Inflammatory macrophage (primary cell): ENCODE measurements at regions not wholly inside any gene's neighbourhood (a gene's known extent, or its start where the extent isn't known, plus 50 kb on each side); places are given as distances from the start of the nearest gene placed in this dataset.
"Not testable (repeated sequence)": the region's sequence is repeated elsewhere in the genome, so short reads cannot be mapped to it uniquely, and the experiment has no call there.

Experiments used
- DNase-seq, 2 donors: peaks; one replicate each; pipeline ENCODE4 v3.0.0-alpha.2; 2020 to 2022

DNA sequence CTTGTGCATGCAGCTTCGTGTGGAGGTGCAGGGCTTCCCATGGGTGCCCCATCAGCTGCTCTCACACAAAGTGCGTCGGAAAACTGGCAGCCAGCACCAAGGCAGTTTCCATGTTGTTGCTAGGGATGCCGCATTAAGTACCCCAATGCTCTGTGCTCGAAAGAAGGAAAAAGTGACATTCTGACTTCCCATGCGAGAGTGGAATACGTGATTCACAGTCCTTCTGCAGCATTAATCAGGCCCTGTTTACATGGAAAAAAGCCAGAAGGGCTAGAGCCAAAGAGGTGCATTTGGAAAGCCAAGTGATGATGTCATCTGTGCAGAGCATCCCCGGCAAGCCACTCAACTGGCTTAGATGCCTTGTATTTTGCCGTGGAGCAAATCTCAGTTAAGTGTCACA, 258.3 kb downstream of the GATA3 start:
- no peak for DNase-seq

- no peak for DNase-seq
These were observed 260.0 kb downstream of the GATA3 start for GRCh38 chr10:8314486-8314885.

DNA sequence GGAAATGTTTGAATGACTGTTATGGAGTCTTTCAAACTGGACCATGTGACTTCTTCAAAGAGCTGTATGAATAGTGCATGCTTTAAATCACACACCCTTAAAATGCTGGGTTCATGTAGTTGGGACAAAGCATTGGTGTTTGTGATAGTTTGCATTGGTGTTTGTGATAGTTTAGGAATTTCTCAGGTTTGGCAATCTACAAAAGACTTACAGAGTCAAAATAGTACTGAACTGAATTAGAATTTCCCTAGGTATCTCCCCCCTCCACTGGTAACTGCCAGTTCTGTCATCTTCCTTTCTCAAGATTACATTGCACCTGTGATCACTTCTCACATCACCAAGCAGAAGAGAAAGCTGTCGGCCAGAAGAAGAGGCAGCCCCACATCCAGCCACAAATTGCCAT, 261.1 kb downstream of the GATA3 start:
- no peak for DNase-seq

- no peak for DNase-seq
These were observed 261.8 kb downstream of the GATA3 start for GRCh38 chr10:8316284-8316683.

- DNase-seq, result not testable (repeated sequence)
These were observed 263.9 kb downstream of the GATA3 start for GRCh38 chr10:8318429-8318828.

- no peak for DNase-seq
These were observed 264.5 kb downstream of the GATA3 start for GRCh38 chr10:8318956-8319355.

DNA sequence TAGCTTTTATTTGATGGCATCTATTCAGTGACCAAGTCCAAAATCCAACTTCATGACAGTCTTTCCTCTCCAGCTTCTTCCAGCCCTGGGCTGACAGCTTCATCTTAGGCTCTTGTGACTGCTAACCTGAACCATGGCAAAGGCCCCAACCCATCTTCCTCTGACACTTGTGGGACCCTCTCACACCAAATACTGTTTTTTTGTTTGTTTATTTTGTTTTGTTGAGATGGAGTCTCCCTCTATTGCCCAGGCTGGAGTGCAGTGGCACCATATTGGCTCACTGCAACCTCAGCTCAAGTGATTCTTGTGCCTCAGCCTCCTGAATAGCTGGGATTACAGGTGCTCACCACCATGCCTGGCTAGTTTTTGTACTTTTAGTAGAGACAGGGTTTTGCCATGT, 265.2 kb downstream of the GATA3 start:
- DNase-seq, result no peak

DNA sequence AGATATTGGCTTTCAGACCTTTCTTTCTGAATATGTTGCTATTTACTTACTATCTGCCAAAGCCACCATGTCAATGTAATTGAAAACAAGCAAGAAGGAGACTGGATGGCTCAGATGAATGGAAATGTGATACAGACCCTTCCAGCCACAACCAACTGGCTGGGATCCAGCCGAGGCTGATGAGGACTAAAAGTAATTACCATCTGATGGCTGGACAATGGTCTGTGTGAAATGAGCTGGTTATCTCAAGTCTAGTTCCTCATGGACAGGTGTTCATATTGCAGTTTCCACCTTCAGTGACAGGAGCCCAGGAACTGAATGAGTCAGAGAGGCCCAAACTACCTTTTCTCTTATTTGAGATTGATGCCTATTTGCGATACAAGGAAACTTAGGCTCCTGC, 267.5 kb downstream of the GATA3 start:
- no peak for DNase-seq

DNA sequence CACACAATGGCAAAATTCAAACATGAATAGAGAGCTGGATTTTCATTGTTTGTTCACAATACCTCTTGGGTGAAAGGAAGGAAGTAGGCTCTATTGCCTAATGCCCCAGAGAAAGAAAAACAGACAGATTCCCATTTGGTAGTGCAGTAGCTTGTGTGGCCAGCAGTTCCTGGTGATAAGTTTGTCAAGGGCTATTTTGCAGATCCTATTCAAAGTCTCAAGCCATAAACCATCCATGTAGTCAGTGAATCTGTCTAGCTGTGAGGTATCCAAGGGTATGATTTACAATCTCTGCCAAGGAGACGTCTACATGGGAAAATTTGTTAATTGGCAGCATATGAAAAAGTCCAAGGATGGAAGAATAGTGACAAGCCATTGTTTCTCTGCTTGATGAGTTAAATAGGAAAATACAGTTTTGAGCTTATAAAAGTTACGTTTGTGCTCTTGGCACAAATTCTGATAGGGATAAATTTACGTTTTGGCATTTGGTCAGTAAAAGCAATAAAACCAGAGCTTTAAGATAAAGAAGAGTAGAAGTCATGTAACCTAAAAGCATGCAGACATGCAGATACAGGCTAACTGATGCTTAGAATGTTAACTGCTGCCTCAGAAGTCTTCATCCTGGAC, 269.1 kb downstream of the GATA3 start:
- no peak for DNase-seq

DNA sequence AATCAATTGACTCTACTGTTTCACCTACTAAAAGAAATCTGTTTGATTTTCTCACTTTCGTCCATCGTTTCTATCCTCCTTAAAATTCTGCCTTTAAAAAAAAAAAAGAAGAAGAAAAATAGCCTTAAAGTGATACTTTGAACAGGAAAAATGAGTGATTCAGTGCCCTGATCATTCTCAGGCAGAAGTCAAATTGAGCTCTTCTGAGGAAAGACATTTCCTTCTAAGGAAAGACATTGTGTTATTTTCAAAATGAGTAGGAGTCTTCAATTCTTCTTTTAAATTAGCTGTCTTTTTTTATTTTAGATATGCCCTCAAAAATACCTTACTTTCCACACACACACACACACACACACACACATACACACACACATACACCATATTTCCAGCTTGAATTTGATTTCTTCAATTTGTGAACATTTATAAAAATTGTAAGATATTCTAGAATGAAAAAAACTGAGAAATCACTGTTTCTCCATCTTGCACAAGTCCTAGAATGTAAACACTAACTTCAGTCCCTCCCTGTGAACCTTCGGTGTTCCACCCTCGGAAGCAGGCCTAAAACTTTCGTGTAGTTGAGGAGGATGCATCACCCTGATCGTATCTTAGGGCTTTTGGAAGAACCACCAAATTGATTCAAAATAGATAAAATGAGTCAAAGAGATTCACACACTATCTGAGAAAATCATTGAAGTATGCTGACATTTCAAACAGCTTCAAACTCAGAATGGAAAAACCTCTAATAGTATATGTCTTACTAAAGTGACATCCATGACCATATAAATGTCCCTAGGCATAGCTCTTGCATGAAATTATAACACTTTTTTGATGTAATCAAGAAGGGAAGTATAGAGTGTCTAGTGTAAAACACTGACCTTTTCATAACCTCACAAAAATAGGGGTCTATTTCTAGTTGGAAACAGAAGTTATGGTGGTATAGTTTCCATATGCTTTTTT, 270.8 kb downstream of the GATA3 start:
- DNase-seq, result no peak

GRCh38 chr10:8326396-8327139, 272.1 kb downstream of the GATA3 start:
- DNase-seq, result no peak

DNA sequence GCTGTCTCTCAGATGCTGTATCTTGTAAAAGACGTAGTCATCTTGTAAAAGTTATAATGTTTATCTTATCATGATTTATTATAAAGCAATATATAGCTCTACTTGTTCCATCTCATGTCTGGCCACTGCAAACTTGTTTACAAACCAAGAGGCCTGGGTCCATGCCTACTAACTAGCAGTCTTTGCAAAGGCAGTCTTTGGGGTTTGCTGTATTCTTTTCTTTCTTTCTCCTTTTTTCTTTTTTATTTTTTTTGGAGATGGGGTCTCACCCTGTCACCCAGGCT, 272.6 kb downstream of the GATA3 start:
- no peak for DNase-seq

GRCh38 chr10:8331387-8331786, 276.9 kb downstream of the GATA3 start:
- DNase-seq, result no peak

DNA sequence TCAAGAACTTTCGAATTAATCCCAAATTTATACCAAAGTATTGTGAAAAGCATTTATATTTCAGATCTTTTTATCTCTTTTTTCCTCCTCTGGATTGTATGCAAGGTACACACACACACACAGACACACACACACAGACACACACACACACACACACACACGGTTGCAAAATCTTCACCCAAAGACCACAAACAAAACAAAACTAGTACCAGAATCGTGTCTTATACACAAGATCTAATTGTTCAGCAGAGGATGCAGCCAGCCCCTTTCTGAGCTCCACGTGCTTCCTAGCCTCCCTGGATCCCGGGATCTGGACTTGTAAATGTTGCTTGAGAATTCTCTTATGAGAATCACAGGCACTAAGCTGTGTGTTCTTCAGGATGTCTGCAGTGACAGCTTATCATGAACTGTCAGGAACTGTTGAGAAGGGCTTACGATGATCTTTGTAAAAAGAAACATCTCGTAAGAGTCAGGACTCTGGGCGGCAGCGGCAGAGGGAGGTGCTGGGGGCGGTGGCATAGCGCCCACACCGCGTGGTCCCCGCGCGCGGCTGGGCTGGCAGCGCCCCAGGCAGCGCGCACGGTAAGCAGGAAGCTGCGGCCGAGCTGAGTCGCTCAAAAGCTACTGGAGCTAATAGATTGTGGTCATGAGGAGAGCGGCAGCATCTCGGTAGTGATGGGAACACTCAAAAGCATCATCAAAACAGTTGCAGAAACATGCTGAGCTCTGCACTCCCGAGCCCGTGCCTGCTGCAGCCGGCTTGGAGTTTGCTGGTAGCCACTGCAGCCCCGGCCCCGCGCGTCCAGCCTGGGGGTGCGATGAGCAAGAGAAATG, 277.6 kb downstream of the GATA3 start:
- DNase-seq, result peak; percentile 20 to 34

- no peak for DNase-seq
These were observed 278.2 kb downstream of the GATA3 start for GRCh38 chr10:8332730-8333111.

- DNase-seq, result no peak
These were observed 280.1 kb downstream of the GATA3 start for GRCh38 chr10:8334631-8335030.

DNA sequence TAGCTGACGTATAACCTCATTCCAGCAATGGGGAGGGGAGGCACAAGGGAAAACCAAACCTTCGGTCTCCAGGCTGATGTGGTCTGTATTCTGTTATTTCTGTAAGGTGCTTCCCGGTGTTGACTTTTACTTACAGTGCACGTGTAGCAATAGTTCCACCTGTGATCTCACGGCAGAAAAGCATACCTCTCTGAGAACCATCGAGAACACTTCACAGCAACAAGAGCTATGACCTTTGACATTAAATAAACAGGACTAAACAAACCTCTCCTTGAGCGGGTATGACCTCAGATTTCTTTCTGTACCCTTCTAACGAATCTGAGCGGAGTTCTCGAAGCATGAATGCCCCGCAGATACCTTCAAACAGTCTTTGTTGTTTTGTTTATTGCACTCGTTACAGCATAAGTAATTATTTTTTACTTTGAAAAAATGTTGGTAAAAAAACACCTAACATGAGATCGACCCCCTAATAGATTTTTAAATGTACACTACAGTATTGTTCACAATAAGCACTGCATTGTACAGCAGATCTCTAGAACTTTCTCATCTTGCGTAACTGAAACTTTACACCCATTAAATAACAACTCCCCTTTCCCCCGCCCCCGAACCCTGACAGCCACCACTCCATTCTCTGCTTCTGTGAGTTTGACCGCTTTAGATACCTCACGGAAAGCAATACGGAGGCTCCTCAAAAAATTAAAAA, 282.3 kb downstream of the GATA3 start:
- no peak for DNase-seq

GRCh38 chr10:8337332-8337651, 282.8 kb downstream of the GATA3 start:
- no peak for DNase-seq

GRCh38 chr10:8338177-8338766, 283.8 kb downstream of the GATA3 start:
- DNase-seq, result no peak

GRCh38 chr10:8344756-8345155, 290.3 kb downstream of the GATA3 start:
- DNase-seq, result no peak

DNA sequence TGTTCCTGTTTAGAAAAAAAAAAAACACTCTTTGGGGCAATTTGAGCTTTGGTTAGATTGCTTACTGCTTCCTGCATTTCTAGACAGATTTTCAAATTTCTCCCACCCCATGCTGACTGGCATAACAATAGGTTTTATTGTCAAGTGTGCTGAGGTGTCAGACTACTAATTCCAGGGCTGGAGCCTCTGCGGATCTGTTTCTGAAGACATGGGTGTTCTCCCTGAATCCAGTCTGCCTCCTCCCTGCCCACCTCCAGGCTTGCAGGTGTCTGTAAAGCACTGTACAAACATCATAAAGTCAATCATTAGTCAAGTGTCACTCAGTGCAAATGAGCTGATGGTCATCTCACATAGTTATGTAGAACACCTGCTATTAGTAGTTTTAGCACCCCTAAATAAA, 292.4 kb downstream of the GATA3 start:
- DNase-seq, result no peak

- DNase-seq, result not testable (repeated sequence)
These were observed 293.1 kb downstream of the GATA3 start for GRCh38 chr10:8347614-8348013.
